ENCODE measurements at regions not wholly inside any gene's neighbourhood (a gene's known extent, or its start where the extent isn't known, plus 50 kb on each side); places are given as distances from the start of the nearest gene placed in this dataset.

GRCh38 chr22:44442186-44442815 lies 55.7 kb downstream of the RTL6 start:
- no peak for DNase-seq (ENCODE audit: low read depth in 2 of 2)

- no peak for DNase-seq (ENCODE audit: low read depth in 2 of 2)
Observed at GRCh38 chr22:44441401-44442185, 56.4 kb downstream of the RTL6 start.

DNA sequence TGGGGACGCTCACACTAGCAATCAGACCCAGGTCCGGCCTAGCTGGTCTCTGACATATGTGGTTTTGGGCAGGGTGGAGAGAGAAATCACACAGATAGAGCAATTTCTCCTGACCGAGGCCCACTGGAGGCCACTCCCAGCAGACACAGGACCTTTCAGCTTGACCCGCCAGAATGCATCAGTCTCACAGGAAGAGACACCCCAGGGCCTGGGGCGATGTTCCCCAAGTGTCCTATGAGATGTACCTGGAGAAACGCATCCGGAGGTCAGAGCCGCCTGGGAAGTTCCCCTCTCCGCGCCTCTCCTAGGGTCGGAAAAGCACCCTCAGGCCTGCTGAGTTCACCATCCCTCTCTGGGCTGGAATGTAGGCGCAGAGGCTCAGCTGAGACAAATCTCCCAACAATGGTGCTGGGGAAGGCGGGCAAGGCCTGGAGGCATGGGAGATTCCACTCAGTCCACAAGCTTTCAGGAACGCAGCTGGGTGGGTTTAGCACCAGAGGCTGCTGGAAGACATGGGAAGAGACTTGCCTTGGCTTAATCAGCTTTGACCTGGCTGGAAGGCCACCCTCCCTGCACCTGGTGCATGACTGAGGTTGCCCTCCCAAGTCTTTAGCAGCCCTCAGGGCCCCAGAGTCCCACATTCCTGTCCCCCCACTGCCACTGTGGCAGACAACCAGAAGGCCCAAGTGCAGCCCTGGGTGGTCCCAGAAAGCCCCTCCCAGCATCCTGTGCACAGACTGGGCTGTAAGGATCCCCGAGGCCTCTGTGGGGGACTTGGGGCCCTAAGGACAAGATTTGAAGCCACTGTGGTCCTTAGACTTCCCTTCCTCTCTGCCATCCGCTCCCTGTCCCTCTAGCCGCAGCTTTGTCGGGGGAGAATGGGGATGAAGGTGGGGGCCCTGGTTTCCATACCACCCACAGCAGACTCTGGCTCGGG lies 57.5 kb downstream of the RTL6 start:
- no peak for DNase-seq (ENCODE audit: low read depth in 2 of 2)

GRCh38 chr22:44439356-44440223 lies 58.4 kb downstream of the RTL6 start:
- DNase-seq (ENCODE audit: low read depth in 2 of 2) = no peak

GRCh38 chr22:44438481-44439131 lies 59.4 kb downstream of the RTL6 start:
- no peak for DNase-seq (ENCODE audit: low read depth in 2 of 2)

DNA sequence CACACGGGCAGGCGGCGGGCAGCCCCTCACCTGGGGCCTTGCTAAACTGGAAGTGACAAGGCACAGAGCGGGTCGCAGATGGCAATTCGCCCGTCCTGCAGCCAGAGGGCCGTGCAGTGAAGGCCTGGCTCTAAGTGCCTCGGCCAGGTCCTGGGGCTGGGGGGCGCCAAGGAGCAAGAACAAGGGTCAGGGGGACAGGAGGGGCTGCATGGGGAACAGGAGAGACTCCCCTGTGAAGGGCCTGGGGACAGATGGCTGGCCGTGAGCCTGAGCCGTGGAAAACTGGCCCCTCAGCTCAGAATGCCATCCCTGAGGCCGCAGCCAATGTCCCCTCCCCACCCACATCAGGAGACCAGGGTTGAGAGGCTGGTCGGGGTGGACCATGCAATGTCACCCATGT lies 60.0 kb downstream of the RTL6 start:
- DNase-seq (ENCODE audit: low read depth in 2 of 2) = no peak

GRCh38 chr22:44437216-44438055 lies 60.6 kb downstream of the RTL6 start:
- DNase-seq (ENCODE audit: low read depth in 2 of 2) = no peak

DNA sequence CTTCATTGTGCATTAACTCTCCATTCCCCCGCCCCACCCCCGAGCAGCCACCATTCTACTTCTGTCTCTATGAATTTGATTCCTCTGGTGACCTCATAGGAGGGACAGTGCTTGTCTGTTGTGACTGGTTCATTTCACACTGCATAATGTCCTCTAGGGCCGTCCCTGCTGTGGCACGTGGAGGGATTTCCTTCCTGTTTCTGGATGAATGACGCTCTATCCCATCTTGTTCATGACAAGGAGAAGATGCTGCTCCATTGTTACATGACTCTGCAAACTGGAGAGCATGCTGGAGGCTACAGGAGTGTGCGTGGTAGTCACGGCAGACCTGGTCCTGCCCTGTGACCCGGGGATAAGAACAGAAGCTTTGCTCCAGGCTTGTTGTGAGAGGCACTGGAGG lies 61.3 kb downstream of the RTL6 start:
- no peak for DNase-seq (ENCODE audit: low read depth in 2 of 2)

GRCh38 chr22:44431256-44431655 lies 66.8 kb downstream of the RTL6 start:
- no peak for DNase-seq (ENCODE audit: low read depth in 2 of 2)

GRCh38 chr22:44430716-44431115 lies 67.3 kb downstream of the RTL6 start:
- DNase-seq (ENCODE audit: low read depth in 2 of 2) = no peak

DNA sequence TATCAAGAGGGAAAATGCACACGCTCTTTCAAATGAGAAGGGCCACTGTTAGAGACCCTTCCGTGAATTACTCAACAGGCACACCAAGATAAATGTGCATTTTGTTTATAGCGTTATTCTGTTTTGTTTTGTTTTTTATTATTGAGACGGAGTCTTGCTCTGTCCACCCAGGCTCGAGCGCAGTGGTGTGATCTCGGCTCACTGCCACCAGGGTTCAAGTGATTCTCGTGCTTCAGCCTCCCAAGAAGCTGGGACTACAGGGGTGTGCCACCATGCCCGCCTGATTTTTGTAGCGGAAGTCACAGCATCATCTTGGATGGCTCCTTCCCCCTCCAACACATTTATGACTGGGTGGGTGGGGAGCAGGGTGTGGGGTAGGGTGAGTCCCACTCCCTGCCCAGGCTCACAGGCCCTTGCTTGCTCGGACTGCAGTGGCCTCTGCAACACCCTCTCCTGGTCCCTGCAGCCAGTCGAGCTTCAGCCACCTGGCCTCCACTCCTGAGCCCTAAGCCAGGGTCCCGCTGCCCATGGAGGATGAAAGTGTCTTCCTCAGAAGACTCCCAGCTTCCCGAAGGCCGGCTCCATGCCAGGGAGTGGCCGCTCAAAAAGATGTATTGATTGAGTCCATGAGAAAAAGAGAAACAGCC lies 68.0 kb downstream of the RTL6 start:
- no peak for DNase-seq (ENCODE audit: low read depth in 2 of 2)

DNA sequence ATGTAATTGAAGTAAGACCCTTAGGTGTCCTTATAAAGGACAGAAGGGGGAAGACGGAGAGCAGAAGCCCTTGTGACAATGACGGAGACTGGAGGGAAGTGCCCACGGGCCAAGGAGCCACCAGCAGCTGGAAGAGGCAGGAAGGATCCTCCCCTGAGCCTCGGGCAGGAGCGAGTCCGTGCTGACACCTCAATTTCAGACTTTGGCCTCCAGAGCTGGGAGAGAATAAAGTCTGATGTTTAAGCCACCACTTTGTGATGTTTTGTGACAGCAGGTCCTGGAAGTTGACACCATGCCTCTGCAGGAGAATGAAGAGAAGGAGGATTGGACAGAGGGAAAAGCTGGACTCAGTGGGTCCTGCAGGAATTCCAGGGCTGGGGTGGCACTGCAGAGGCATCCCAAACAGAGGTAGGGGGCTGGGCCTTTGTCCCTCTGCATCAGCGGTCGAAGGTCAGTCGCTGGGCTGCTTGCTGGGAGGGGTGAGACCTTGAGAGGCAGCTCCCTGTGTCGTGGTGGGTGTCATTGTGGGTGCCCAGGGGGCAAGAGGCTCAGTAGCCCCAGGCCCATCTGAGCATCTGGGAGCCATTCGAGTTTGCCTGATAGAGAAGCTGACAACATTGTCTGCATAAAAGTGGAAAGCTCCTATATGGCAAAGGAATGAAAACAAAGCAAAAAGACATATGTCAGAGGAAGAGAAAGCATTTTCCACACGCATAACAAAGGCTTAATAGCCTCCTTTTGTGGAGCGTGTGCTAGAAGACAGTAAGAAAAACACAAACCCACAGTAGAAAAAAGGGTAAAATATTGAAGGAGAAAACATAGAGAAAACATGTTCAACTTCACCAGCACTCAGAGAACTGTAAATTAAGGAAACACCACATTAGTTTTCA lies 68.8 kb downstream of the RTL6 start:
- no peak for DNase-seq (ENCODE audit: low read depth in 2 of 2)

DNA sequence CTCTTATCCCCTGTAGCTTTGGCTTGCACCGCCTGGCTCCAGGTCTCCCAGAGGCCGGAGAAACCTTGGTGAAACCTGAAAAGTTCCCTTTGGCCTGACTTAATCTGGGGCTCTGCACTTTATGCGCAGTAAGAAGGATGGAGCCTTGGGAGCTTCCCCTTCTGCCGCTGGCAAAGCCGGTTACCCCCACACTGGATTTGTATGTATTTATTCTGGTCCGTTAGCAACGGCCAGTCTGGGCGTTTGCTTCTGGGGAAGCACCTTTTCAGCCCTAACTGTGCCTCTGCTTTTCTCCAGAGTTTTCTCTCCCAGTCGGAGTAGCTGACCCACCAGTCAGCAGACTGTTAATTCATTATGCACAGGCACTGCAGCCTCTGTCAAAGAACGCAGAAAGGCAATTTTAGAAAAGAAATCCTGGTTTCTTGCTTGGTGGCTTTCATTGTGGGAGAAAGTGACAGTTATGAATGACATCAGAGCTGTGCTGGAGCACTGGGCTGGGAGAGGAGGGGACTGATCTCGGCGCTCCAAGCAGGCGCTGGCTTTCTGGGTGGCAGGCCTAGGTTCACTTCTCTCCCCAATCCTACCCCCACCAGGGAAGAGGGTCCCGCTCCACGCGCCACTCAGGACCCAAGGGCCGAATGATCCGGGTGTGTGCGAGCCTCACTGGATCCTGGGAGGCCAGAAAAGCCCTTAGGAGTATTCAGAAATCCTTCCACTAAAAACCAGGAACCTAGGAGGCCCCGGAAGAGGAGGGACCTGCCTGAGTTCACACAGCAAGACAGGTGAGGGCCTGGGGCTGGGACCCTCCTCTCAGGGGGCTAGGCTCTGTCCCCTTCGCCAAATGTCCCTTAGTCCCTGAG lies 70.2 kb downstream of the RTL6 start:
- DNase-seq (ENCODE audit: low read depth in 2 of 2) = no peak

GRCh38 chr22:44426981-44427380 lies 71.1 kb downstream of the RTL6 start:
- no peak for DNase-seq (ENCODE audit: low read depth in 2 of 2)

DNA sequence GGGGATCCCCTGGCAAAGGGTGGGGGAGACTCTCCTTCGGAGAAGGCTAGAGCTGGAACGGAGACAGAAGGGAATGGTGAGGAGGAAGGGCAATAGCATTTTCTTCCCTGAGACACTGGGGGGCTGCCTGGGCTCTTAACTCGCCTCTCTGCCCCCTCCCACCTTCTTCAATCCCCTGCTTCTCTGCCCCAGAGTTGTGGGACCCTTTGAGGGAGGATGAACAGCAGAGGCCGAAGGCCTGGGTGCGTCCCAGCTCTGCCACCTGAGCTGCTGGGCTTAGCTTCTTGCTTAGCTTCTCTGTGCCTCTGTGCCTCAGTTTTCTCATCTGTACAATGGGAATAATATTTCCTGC lies 72.4 kb downstream of the RTL6 start:
- no peak for DNase-seq (ENCODE audit: low read depth in 2 of 2)

DNA sequence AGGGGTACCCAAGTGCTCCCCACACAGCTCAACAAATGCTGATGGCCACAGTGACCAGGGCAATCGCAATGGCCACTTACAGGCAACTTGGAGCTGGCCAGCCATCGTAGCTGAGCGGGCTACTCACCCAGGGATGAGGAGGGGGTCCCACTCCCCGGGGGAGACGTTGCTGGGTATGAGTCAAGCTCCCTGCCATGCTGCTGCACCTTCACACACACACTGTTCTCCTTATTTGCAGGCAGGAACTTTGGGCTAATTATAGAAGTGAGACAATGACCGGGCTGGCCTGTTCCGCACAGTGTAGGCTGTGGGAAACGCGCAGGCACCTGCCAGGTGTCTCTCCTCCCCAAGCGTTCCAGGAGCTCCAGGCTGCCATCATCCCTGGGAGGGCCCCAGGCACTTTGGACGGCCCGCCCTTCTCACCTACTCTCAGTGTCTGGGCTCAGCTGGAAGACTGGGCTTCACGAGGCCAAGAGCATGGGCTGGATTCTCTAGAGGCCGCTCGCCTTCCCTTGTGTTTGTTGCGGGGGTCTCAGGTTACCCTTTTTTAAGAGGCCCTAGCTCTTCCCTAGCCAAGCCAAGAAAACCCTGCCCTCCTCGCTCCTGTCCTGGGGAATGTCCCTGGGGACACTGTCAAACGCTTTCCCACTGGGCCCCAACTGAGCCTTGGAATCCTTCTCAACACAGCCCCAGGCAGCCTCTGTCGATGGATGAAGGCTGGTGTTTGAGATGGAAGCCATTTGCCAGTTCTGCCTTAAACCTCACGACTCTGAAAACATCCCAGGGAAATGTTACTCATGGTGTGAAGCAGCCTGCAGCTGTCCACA lies 73.0 kb downstream of the RTL6 start:
- DNase-seq (ENCODE audit: low read depth in 2 of 2) = no peak

DNA sequence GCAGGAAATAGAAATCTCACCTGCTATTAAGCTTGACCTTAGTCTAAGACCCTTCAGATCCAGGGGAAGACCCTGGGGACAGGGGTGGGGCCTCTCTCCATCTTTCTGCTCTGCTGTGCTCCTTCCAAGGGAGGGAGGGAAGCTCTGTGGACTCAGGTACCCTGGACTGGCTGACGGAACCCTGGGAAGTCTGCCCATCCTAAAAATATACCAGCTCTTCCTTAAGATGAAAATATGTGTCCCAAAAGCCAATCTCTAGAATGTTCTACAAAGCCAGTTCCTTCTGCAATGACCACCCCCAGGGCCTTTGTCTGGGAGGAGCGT lies 73.7 kb downstream of the RTL6 start:
- DNase-seq (ENCODE audit: low read depth in 2 of 2) = no peak
